Testis (tissue), 2 donors: ENCODE measurements at regions not wholly inside any gene's neighbourhood (a gene's known extent, or its start where the extent isn't known, plus 50 kb on each side); places are given as distances from the start of the nearest gene placed in this dataset.

Experiments
- CTCF ChIP-seq, 3 experiments: fragments of 450-650 bp in 2 of 3; fragments of 200-600 bp in 1 of 3; sonication (generic) in 1 of 3; IDR thresholded peaks; one replicate each; pipeline ENCODE4 v1.5.1; 2016 to 2019; ENCODE audit warnings: antibody characterized with exemption in 3 of 3, mild to moderate bottlenecking in 2 of 3, moderate library complexity in 1 of 3
- POLR2A ChIP-seq: fragments of 450-650 bp; IDR thresholded peaks from one replicate; pipeline ENCODE4 v1.6.1; 2017; ENCODE audit warnings: antibody characterized with exemption, mild to moderate bottlenecking, moderate library complexity

GRCh38 chr10:10223131-10223530, 794.5 kb upstream of the CELF2 start:
- TF ChIP-seq CTCF (IDR thresholded peaks at IDR 0.05) (no peak), POLR2A (no peak)
